ELF-1 (cell line): ENCODE measurements at regions not wholly inside any gene's neighbourhood (a gene's known extent, or its start where the extent isn't known, plus 50 kb on each side); places are given as distances from the start of the nearest gene placed in this dataset.

Experiments
- DNase-seq: peaks from one replicate; pipeline ENCODE4 v3.0.0-alpha.2; 2016; ENCODE audit warnings: low read depth, low spot score

DNA sequence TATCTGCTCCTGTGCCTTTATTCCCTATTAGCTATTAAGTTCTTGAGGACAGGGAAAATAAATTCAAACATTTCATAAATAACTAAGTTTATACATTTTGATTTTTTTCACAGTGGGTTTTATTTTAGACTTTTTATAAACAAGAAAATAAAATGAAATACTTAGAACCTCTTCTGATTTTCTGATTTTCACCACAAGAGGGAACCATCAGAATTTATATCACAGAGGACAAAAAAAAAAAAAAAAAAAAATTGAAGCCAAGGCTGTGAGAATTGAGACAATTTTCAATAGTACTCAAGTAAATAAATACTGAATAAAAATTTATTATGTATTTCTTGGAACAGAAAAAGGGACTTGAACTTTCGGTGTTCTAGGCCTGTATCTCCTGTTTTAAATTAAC lies 288.1 kb downstream of the SH3BGRL start:
- no peak for DNase-seq

DNA sequence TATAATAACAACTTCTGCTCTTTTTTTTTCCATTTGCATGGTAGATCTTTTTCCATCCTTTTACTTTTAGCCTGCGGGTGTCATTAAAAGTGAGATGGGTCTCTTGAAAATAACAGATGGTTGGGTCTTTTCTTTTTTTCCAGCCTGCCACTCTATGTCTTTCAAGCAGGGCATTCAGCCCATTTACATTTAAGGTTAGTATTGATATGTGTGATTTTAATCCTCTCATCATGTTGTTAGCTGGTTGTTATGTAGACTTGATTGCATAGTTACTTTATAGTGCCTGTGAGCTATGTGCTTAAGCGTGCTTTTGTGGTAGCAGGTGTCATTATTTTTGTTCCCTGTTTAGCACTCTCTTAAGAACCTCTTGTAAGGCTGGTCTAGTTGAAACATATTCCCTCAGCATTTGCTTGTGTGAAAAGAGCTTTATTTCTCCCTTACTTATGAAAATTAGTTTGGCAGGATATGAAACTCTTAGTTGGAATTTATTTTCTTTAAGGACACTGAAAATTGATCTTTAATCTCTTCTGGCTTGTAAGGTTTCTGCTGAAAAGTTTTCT lies 326.1 kb downstream of the SH3BGRL start:
- DNase-seq: no peak

DNA sequence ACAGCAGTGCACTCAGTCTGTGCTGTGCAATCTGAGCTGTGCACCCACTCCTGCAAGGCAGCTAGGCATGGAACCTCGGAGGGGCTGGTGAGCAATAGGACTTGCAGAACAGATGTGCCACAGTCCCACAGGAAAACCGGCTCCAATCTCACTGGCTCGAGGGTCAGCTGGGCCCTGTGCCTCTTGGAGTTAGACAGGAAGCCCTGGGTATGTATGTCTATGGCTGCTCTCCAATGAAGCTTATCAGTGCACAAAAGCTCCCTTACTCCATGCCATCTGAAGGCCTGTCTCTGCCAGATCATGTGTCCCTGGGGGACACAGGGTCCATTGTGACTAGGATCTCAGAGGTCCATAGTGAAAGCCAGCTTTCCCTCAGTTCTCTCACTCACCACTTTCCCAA lies 335.8 kb downstream of the SH3BGRL start:
- DNase-seq: no peak

GRCh38 chrX:81542255-81542654 lies 340.4 kb downstream of the SH3BGRL start:
- no peak for DNase-seq

- DNase-seq: no peak
Observed at GRCh38 chrX:81556880-81557279, 355.0 kb downstream of the SH3BGRL start.

DNA sequence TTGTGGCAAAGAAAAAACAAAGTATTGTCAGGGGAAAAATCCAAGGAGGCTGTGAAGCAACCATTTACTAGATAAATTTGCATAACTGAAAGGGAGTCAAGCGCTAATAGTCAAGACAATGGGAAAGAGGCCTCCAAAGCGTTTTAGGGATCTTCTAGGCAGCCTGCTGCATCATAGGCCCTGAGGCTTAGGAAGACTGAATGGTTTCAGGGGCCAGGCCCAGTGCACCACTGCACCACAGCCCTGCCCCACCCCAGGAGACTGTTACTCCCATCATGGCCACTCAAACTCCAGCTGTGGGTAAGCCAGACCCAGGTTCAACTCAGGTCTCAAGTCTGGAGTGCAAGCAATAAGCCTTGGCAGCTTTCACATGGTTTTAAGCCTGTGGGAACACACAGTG lies 362.9 kb downstream of the SH3BGRL start:
- DNase-seq: peak; percentile 54

DNA sequence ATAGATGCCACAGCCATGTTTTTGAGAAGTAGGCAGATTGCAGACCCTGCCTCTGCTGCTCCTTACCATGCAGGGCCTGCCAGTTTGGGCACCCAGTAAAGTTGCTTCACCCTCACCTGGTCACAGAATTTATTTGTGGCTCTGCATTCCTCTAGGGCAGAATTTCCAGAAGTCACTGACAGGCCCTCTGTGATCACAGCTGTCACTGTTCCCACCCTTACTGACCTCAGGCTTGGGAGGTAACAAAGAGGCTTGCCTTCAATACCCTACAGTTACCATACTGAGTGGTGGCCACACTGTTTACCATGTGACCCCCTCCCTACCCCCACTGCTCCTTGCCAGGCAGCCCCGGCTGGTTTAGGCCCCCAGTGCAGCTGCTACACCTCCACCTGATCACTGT lies 375.1 kb downstream of the SH3BGRL start:
- no peak for DNase-seq

DNA sequence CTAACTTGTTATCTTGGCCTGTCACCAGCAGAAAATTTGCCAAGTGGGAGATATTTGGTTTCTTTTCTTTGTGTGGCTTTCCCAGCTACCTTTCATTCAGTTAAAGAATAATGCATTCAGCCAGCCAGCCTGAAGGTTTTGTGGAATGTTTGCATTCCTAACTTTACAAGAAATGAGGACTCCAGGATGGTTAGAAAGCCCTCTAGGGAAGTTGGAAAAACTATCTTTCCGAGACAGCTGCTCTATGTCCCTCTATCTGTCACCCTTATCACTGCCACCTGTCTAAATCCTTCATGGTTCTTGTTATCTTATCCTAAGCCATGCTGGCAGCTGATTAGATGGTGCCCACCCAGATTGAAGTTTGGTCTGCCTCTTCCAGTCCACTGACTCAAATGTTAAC lies 384.2 kb downstream of the SH3BGRL start:
- no peak for DNase-seq

- DNase-seq: no peak
Observed at GRCh38 chrX:81615979-81616378, 414.1 kb downstream of the SH3BGRL start.

- DNase-seq: no peak
Observed at GRCh38 chrX:81662381-81662780, 460.5 kb downstream of the SH3BGRL start.

DNA sequence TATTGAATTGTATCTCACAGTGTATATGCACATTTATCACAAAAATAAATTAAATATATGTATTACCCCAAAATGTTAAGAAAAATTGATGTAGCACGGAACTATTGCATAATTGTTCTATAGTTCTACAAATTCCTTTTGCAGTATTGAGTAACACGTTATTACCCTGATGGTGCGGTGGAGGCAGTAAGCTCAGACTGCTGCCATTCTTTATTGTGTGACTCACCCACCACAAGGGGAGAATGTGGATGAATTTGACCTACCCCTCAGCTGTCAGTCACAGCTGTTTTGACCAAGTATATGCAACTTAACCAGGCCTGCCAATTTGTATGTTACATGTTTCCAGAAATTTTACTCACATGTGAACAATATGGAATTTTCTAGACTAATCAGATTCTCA lies 506.6 kb downstream of the SH3BGRL start:
- no peak for DNase-seq

GRCh38 chrX:81728622-81729021 lies 526.7 kb downstream of the SH3BGRL start:
- no peak for DNase-seq

DNA sequence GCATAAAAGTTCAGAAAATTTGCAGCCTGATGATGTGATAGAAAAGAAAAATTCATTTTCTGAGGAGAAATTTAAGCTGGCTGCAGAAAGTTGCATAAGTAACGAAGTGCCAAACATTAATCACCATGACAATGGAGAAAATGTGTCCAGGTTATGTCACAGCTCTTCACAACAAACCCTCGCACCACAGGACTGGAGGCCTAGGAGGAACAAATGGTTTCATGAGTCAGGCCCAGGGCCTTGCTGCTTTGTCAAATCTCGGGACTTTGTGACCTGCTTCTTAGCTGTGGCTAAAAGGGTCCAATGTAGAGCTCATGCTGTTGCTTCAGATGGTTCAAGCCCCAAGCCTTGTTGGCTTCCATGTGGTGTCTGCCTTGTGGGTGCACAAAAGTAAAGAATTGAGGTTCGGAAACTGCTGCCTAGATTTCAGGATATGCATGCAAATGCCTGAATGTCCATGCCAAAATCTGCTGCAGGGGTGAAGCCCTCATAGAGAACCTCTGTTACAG lies 527.4 kb downstream of the SH3BGRL start:
- DNase-seq: no peak

- no peak for DNase-seq
Observed at GRCh38 chrX:81779701-81780100, 577.8 kb downstream of the SH3BGRL start.

- no peak for DNase-seq
Observed at GRCh38 chrX:81791086-81791485, 589.2 kb downstream of the SH3BGRL start.
